ENCODE measurements at regions not wholly inside any gene's neighbourhood (a gene's known extent, or its start where the extent isn't known, plus 50 kb on each side); places are given as distances from the start of the nearest gene placed in this dataset.

DNA sequence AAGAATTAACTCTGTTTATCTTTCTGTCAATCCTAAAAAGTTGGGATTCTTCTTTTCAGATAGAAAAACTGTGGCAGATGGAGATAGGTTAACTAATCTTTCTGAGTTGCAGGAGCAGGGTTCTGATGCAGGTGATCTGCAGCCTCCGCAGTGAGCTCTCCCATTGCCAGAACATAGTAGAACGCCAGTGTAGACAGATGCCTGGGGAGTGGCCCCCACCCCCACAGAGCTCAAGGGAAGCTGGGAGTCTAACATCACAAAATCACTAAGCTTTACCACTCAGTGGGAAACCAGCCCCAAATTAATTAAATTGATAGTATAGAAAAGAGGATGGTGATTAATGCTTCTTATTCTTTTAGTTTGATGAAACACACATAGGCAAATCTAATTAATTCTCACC is 295.0 kb upstream of the ATP10A start:
- TF ChIP-seq EP300 (conservative IDR thresholded peaks at IDR 0.05; ENCODE audit: poor library complexity, severe bottlenecking): no peak
- TF ChIP-seq EZH2 (IDR thresholded peaks at IDR 0.05; ENCODE audit: borderline replicate concordance, insufficient read depth, low read length, poor library complexity, severe bottlenecking): no peak
- TF ChIP-seq, protein P1, sequence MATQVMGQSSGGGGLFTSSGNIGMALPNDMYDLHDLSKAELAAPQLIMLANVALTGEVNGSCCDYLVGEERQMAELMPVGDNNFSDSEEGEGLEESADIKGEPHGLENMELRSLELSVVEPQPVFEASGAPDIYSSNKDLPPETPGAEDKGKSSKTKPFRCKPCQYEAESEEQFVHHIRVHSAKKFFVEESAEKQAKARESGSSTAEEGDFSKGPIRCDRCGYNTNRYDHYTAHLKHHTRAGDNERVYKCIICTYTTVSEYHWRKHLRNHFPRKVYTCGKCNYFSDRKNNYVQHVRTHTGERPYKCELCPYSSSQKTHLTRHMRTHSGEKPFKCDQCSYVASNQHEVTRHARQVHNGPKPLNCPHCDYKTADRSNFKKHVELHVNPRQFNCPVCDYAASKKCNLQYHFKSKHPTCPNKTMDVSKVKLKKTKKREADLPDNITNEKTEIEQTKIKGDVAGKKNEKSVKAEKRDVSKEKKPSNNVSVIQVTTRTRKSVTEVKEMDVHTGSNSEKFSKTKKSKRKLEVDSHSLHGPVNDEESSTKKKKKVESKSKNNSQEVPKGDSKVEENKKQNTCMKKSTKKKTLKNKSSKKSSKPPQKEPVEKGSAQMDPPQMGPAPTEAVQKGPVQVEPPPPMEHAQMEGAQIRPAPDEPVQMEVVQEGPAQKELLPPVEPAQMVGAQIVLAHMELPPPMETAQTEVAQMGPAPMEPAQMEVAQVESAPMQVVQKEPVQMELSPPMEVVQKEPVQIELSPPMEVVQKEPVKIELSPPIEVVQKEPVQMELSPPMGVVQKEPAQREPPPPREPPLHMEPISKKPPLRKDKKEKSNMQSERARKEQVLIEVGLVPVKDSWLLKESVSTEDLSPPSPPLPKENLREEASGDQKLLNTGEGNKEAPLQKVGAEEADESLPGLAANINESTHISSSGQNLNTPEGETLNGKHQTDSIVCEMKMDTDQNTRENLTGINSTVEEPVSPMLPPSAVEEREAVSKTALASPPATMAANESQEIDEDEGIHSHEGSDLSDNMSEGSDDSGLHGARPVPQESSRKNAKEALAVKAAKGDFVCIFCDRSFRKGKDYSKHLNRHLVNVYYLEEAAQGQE (IDR thresholded peaks at IDR 0.05; ENCODE audit: borderline replicate concordance): no peak
- TF ChIP-seq, protein P2, sequence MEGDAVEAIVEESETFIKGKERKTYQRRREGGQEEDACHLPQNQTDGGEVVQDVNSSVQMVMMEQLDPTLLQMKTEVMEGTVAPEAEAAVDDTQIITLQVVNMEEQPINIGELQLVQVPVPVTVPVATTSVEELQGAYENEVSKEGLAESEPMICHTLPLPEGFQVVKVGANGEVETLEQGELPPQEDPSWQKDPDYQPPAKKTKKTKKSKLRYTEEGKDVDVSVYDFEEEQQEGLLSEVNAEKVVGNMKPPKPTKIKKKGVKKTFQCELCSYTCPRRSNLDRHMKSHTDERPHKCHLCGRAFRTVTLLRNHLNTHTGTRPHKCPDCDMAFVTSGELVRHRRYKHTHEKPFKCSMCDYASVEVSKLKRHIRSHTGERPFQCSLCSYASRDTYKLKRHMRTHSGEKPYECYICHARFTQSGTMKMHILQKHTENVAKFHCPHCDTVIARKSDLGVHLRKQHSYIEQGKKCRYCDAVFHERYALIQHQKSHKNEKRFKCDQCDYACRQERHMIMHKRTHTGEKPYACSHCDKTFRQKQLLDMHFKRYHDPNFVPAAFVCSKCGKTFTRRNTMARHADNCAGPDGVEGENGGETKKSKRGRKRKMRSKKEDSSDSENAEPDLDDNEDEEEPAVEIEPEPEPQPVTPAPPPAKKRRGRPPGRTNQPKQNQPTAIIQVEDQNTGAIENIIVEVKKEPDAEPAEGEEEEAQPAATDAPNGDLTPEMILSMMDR (IDR thresholded peaks at IDR 0.05; ENCODE audit: poor library complexity, severe bottlenecking): no peak
- no peak for TF ChIP-seq POLR2AphosphoS5 (IDR thresholded peaks at IDR 0.05)
- TF ChIP-seq RAD21 (conservative IDR thresholded peaks at IDR 0.05): no peak
- TF ChIP-seq MXI1 (conservative IDR thresholded peaks at IDR 0.05; ENCODE audit: poor library complexity, severe bottlenecking): no peak
- TF ChIP-seq TAF1 (IDR thresholded peaks at IDR 0.05; ENCODE audit: low read depth): no peak
- no peak for TF ChIP-seq SMC3 (conservative IDR thresholded peaks at IDR 0.05; ENCODE audit: poor library complexity)
- no peaks in the 10 kb centered on the region for H3K36me3 ChIP-seq (ENCODE audit: insufficient read depth, low read length)
- H3K79me2 ChIP-seq (replicated peaks; ENCODE audit: insufficient read depth, low read length): no peaks in the 10 kb centered on the region
- H3K27ac ChIP-seq (ENCODE audit: low read length): no peak overlapping the region
- no peaks in the 10 kb centered on the region for H3K9me2 ChIP-seq (ENCODE audit: insufficient read depth, low read length)
- no peak overlapping the region for H2AFZ ChIP-seq (ENCODE audit: low read depth, low read length)
- no peak overlapping the region for H3K4me2 ChIP-seq (ENCODE audit: low read length)
- H4K20me1 ChIP-seq (ENCODE audit: insufficient read depth): no peaks in the 10 kb centered on the region
- H3F3A ChIP-seq (ENCODE audit: insufficient read depth, low read length, poor library complexity, severe bottlenecking): no peaks in the 10 kb centered on the region
- H3K27me3 ChIP-seq (ENCODE audit: insufficient read depth, low read depth, low read length): no peaks in the 10 kb centered on the region
- H3K9ac ChIP-seq (ENCODE audit: low read length): no peak overlapping the region
- H3K9me3 ChIP-seq (ENCODE audit: low read length): no peaks in the 10 kb centered on the region
- no peak overlapping the region for H3K4me3 ChIP-seq (ENCODE audit: low read length)

GRCh38 chr15:26157081-26157480 is 294.0 kb upstream of the ATP10A start:
- no peak overlapping the region for H2AFZ ChIP-seq (ENCODE audit: low read depth, low read length)
- H3K9me3 ChIP-seq (ENCODE audit: low read length): no peaks in the 10 kb centered on the region
- H4K20me1 ChIP-seq (ENCODE audit: insufficient read depth): no peaks in the 10 kb centered on the region
- no peak overlapping the region for H3K9ac ChIP-seq (ENCODE audit: low read length)
- H3K36me3 ChIP-seq (ENCODE audit: insufficient read depth, low read length): no peaks in the 10 kb centered on the region
- H3K79me2 ChIP-seq (replicated peaks; ENCODE audit: insufficient read depth, low read length): no peaks in the 10 kb centered on the region
- TF ChIP-seq, protein P1 (IDR thresholded peaks at IDR 0.05; ENCODE audit: borderline replicate concordance): no peak
- TF ChIP-seq RAD21 (conservative IDR thresholded peaks at IDR 0.05): no peak
- TF ChIP-seq SMC3 (conservative IDR thresholded peaks at IDR 0.05; ENCODE audit: poor library complexity): no peak
- no peak for TF ChIP-seq POLR2AphosphoS5 (IDR thresholded peaks at IDR 0.05)
- no peak for TF ChIP-seq EP300 (conservative IDR thresholded peaks at IDR 0.05; ENCODE audit: poor library complexity, severe bottlenecking)
- TF ChIP-seq, protein P2 (IDR thresholded peaks at IDR 0.05; ENCODE audit: poor library complexity, severe bottlenecking): no peak
- no peak for TF ChIP-seq MXI1 (conservative IDR thresholded peaks at IDR 0.05; ENCODE audit: poor library complexity, severe bottlenecking)
- no peak for TF ChIP-seq TAF1 (IDR thresholded peaks at IDR 0.05; ENCODE audit: low read depth)
- TF ChIP-seq EZH2 (IDR thresholded peaks at IDR 0.05; ENCODE audit: borderline replicate concordance, insufficient read depth, low read length, poor library complexity, severe bottlenecking): no peak
- H3F3A ChIP-seq (ENCODE audit: insufficient read depth, low read length, poor library complexity, severe bottlenecking): no peaks in the 10 kb centered on the region
- H3K4me3 ChIP-seq (ENCODE audit: low read length): no peak overlapping the region
- H3K4me2 ChIP-seq (ENCODE audit: low read length): no peak overlapping the region
- peak overlapping the region; percentile 84 for H3K27ac ChIP-seq (ENCODE audit: low read length)
- no peaks in the 10 kb centered on the region for H3K27me3 ChIP-seq (ENCODE audit: insufficient read depth, low read depth, low read length)
- H3K9me2 ChIP-seq (ENCODE audit: insufficient read depth, low read length): no peaks in the 10 kb centered on the region

Data from neural cell (in vitro differentiated cells).